Thyroid gland (tissue), 4 donors: ENCODE measurements at regions not wholly inside any gene's neighbourhood (a gene's known extent, or its start where the extent isn't known, plus 50 kb on each side); places are given as distances from the start of the nearest gene placed in this dataset.

Experiments
- POLR2A ChIP-seq, 2 donors: fragments of 450-650 bp; IDR thresholded peaks; one replicate each; pipeline ENCODE4 v1.6.1; 2017; ENCODE audit warnings: antibody characterized with exemption in 2 of 2, mild to moderate bottlenecking in 2 of 2, moderate library complexity in 1 of 2
- TF ChIP-seq, protein P1 (sequence below), 6 experiments: fragments of 200-600 bp in 3 of 6; fragments of 450-650 bp in 3 of 6; sonication (generic) in 3 of 6; IDR thresholded peaks; one replicate each; pipeline ENCODE4 v1.5.1; 2016 to 2019; ENCODE audit warnings: antibody characterized with exemption in 6 of 6, mild to moderate bottlenecking in 2 of 6, inconsistent platforms in 1 of 6, moderate library complexity in 1 of 6

DNA sequence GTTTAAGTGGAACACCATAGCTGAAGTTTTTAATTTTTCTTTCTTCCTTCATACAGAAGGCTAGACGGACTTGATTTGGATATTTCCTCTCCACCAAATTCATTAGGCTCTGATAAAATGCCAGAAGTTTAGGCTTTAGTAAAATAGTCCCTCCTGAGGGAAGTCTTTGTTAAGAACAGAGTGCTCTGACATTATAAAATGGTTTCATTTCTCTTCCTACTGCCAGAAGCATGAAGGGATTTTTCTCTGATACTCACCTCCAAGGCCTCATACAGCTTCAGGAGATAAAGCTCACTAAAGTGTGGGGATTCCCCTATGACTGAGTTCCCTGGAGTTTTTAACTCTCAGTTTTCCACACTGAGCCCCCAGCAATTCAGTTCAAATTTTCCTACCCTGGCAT is 1489.6 kb downstream of the REEP3 start:
- TF ChIP-seq, protein P1, sequence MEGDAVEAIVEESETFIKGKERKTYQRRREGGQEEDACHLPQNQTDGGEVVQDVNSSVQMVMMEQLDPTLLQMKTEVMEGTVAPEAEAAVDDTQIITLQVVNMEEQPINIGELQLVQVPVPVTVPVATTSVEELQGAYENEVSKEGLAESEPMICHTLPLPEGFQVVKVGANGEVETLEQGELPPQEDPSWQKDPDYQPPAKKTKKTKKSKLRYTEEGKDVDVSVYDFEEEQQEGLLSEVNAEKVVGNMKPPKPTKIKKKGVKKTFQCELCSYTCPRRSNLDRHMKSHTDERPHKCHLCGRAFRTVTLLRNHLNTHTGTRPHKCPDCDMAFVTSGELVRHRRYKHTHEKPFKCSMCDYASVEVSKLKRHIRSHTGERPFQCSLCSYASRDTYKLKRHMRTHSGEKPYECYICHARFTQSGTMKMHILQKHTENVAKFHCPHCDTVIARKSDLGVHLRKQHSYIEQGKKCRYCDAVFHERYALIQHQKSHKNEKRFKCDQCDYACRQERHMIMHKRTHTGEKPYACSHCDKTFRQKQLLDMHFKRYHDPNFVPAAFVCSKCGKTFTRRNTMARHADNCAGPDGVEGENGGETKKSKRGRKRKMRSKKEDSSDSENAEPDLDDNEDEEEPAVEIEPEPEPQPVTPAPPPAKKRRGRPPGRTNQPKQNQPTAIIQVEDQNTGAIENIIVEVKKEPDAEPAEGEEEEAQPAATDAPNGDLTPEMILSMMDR (IDR thresholded peaks at IDR 0.05), result no peak
- no peak for TF ChIP-seq POLR2A (IDR thresholded peaks at IDR 0.05)
